NCI-H146 treated with DMSO at 0.1 percent for 48 hours (cell line): ENCODE measurements at regions not wholly inside any gene's neighbourhood (a gene's known extent, or its start where the extent isn't known, plus 50 kb on each side); places are given as distances from the start of the nearest gene placed in this dataset.
"Not testable (repeated sequence)": the region's sequence is repeated elsewhere in the genome, so short reads cannot be mapped to it uniquely, and the experiment has no call there.

Experiments
- DNase-seq: peaks from one replicate; lab custom pipeline; 2025; ENCODE audit not compliant: unreplicated experiment; lab: John Stamatoyannopoulos, UW

DNA sequence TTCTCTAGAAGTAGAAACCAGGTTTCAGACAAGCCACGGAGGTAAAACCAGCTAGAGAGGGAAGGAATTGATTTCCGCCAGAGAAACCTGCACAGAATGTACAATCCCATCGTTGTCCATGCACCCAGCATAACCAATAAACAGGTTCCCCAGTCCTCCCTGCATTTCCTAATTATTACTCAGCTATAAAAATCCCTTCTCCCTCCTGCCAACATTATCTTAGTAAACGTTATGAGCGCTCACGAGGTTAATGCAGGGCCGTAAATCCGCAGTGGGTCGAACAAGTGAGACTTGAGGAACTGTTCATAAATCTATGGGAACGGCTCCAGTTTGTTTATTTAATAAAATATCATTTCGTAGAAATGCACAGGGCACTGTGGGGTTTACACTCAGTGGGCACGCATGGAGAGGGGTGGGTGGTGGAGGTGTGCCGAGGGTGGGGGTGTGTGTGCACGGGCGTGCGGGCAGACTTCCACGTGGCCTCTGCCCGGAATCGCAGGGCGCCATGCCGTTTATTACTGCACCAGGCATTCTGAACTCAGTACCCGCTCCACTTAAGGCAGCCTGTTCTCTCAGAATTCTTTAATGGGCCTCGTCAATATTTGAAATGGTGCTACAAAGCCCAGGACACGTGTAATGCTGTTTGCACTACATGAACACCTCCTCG is 257.3 kb downstream of the MIAT start:
- no peak for DNase-seq

GRCh38 chr22:26916236-26916635 is 258.8 kb downstream of the MIAT start:
- DNase-seq = no peak

GRCh38 chr22:26918226-26918625 is 260.8 kb downstream of the MIAT start:
- DNase-seq = no peak

DNA sequence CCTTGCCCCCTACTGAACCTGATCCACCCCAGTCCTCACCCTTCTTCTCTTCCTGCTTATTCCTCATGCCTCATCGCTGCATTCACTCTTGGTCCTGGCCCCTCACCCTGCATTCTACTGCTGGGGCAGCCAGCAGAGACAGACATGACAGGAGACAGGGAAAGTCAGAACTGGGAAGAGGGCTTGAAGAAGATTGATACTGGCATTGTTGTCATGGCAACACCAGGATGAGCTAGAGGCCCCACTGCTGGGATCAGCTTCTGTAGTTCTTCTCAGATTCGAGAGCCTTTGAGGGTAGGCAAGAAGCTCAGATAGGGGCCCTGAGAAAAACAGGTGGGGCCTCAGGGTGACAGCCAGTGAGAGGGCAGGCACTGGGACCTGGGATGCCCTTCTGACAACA is 264.3 kb downstream of the MIAT start:
- DNase-seq = no peak

DNA sequence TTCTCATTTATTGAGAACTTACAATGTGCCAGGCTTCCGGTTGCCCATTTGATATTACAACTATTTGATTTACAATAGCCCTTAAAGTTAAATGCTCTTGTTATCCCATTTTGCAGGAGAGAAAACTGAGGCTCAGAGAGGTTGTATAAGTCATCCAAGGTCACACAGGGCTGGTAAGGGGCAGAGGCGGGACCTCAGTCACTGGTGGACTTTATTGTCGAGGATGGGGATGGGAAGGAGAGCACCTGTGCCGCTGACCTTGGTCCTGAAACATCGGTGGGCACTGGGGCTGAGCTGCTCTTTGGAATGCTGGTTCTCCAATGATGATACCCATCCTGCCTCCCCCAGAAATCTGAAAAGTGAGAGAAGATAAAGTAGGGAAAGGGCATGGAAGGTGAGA is 265.4 kb downstream of the MIAT start:
- DNase-seq = no peak

- DNase-seq = no peak
These were observed 266.1 kb downstream of the MIAT start for GRCh38 chr22:26923531-26923930.

GRCh38 chr22:26927821-26928220 is 270.4 kb downstream of the MIAT start:
- DNase-seq = no peak

GRCh38 chr22:26931471-26931870 is 274.1 kb downstream of the MIAT start:
- no peak for DNase-seq

GRCh38 chr22:26933105-26933590 is 275.8 kb downstream of the MIAT start:
- DNase-seq = no peak

DNA sequence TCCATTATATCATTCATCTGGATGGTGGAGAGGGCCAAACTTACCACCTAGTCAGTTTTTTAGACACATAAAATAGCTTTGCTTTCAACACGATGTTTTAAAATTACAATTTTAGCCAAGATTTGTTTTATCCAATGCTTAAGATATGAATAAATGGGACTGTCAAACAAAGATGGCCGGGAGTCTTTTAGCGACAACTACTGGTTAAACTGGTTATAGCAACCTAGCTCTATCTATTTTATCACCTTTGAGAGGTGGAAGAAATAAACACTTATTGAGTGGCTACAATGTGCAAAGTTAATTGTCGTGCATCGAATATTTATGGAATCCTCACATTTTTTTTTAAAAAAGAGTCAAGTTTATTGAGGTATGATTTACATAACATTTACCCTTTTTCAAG is 279.8 kb downstream of the MIAT start:
- no peak for DNase-seq

GRCh38 chr22:26939466-26939865 is 282.1 kb downstream of the MIAT start:
- no peak for DNase-seq

- DNase-seq = no peak
These were observed 284.7 kb downstream of the MIAT start for GRCh38 chr22:26941896-26942636.

DNA sequence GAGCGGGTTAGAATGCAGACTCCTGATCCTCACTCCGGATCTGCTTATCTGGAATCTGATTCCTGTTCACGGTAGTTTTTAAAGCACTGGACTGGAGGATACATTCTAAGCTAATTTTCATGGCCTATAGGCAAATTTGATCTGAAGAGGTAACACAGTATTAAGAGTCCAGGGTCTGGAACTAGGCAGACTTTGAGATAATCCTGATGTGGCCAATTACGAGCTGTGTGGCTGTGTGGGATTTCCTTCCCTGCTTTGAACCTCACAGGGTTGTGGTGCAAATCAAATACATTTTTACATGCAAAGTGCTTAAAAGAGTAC is 285.2 kb downstream of the MIAT start:
- DNase-seq = no peak

GRCh38 chr22:26945565-26945964 is 288.2 kb downstream of the MIAT start:
- no peak for DNase-seq

DNA sequence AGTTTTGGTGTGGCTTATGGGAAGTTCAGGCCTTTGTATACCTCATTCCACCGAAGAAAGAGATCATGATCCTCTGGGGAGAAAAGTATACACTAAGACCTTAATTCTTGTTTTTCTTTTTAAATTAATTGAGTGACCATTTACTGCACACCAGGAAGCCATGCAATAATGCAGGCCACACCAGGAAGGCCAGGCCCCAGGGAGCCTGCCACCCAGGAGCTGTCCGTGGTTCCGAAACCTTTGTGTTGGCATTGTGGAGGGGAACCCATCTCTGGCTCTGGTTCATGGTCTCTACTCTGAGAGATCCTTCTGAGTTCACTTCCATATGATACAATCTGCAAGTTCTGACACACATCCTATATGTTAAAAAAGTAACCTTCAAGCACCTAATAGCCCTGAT is 291.8 kb downstream of the MIAT start:
- DNase-seq = no peak

DNA sequence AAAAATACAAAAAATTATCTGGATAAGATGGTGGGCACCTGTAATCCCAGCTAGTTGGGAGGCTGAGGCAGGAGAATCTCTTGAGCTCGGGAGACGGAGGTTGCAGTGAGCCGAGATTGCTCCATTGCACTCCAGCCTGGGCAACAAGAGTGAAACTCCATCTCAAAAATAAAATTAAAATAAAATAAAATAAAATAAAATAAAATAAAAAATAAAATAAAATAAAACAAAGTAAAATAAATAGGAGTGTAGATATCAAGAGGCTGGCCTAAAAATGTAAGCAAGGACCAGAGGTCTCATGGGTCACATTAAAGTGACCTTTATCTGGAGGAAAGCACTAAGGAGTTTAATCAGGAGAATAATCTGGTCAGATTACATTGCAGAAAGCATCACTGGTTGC is 293.8 kb downstream of the MIAT start:
- DNase-seq = not testable (repeated sequence)

DNA sequence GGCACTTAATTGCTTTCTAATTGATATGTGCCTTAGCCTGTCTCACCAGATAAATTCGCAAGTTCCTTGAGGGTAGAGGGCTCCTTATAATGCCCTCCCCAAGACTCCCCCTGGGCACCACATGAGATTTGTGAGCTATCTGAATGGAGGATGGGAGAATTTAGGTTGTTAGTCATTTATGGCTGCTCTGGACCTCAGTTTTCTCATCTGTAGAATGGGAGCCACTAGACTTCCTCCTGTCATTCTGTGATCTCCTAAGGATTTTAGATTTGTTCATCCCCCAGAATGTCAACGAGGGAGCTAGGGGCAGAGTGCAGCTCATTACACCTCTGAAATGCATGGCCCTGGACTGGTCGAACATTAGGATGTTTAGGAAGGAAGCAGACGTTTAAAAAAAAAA is 294.6 kb downstream of the MIAT start:
- no peak for DNase-seq

DNA sequence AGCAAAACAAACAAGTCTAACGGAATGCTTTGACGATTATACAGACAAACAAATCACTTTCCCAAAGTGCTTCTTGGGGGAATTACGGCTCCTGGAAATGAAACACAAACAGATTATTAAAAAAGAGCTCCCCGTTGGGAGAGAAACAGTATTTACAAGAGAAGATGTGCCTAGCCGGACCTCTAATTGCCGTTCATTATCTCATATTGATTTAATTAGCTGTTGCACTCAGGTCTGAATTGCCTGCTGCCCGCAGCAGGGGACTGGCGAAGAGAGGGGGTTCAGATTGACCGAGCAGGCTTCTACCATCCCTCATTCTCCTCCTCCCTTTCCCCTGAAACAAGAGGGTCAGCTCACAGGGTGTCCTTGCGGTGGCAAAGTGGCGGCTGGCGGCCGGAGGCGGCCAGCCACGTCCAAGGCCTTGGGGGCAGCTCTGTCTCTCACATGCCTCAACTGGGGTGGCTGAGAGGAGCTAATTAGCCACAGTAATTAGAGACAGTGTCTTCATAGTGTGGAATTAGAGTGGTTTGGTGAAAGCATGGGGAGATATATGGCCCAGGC is 295.1 kb downstream of the MIAT start:
- DNase-seq = peak; percentile 68

DNA sequence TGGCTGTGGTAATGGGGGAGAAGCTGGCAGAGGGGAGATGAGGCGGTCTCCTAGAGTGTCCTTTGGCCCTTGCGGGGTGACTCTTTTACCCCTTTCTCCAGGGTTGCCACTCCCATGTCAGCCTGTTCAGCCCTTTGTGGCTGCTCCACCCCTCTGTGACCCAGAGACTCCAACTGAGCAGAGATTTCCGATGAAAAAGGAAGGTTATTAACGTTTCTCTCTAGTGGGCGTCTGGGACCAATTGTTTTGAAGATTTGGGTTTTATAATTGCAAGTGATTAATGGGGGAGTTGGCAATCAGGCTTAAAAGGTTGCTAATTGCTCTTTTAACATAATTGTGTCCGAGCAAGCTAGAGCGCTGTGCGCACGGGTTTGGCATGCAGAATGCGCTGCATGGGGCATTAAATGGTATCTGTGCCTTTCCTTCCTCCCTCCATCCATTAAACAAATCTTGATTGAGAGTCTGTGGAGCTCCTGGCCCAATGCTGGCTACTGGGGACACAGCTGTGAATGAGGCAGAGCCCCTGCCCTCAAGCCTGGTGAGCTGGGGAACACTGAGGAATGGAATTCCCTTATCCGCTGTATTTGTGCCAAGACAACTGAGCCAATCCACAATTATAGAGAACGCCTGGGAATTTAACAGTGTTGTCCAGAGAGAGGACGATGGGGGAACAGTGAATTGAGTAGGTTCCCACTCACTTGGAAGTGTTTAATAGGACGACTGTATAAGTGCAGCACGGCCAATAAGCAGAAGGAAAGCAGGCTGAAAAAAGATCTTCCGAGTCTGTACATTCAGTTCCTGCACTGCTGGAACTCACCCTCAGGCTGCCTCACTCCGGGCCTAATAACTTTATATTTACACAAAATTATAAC is 295.9 kb downstream of the MIAT start:
- no peak for DNase-seq

- DNase-seq = peak; percentile 13
These were observed 299.0 kb downstream of the MIAT start for GRCh38 chr22:26956371-26956770.

GRCh38 chr22:26957176-26957575 is 299.8 kb downstream of the MIAT start:
- no peak for DNase-seq

DNA sequence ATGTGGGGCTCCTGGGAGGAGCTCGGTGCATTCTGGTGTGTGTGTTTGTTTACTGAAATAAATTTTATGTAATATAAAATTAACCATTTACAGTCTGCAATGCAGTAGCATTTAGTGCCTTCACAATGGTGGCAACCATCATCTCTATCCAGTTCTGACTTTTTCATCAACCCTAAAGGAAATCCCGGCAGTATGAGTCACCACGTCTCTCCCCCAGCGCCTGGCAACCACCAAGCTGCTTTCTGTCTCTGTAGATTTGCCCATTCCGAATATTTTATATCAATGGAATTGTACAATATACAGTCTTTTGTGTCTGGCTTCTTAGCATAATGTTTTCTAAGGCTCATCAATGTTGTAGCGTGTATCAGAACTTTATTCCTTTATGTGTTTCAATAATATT is 300.5 kb downstream of the MIAT start:
- no peak for DNase-seq
